ENCODE measurements at regions not wholly inside any gene's neighbourhood (a gene's known extent, or its start where the extent isn't known, plus 50 kb on each side); places are given as distances from the start of the nearest gene placed in this dataset.

- H3K27me3 ChIP-seq = no peaks in the 10 kb centered on the region
- no peaks in the 10 kb centered on the region for H3K9me3 ChIP-seq (ENCODE audit: low read depth)
- no peak overlapping the region for H3K4me3 ChIP-seq
- no peak overlapping the region for H3K27ac ChIP-seq
- H2AFZ ChIP-seq = no peak overlapping the region
- 90% methylated on average over 1 of the region's 1 CpG for WGBS (ENCODE audit: low lambda C conversion rate, missing lambda C conversion rate)
- no peak overlapping the region for H3K4me2 ChIP-seq
- DNase-seq (ENCODE audit: low spot score) = no peak
- no peaks in the 10 kb centered on the region for H3K9me2 ChIP-seq (replicated peaks; ENCODE audit: insufficient read depth)
- H3K79me2 ChIP-seq = no peaks in the 10 kb centered on the region
- no peaks in the 10 kb centered on the region for H3K4me1 ChIP-seq (ENCODE audit: insufficient read depth)
- TF ChIP-seq EZH2 (IDR thresholded peaks at IDR 0.05; ENCODE audit: borderline replicate concordance) (no peak), EZH2phosphoT487 (IDR thresholded peaks at IDR 0.05; ENCODE audit: low read depth, severe bottlenecking, unreplicated experiment) (no peak)
- TF ChIP-seq, protein P1, sequence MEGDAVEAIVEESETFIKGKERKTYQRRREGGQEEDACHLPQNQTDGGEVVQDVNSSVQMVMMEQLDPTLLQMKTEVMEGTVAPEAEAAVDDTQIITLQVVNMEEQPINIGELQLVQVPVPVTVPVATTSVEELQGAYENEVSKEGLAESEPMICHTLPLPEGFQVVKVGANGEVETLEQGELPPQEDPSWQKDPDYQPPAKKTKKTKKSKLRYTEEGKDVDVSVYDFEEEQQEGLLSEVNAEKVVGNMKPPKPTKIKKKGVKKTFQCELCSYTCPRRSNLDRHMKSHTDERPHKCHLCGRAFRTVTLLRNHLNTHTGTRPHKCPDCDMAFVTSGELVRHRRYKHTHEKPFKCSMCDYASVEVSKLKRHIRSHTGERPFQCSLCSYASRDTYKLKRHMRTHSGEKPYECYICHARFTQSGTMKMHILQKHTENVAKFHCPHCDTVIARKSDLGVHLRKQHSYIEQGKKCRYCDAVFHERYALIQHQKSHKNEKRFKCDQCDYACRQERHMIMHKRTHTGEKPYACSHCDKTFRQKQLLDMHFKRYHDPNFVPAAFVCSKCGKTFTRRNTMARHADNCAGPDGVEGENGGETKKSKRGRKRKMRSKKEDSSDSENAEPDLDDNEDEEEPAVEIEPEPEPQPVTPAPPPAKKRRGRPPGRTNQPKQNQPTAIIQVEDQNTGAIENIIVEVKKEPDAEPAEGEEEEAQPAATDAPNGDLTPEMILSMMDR (IDR thresholded peaks at IDR 0.05; ENCODE audit: poor library complexity) = no peak
- no peaks in the 10 kb centered on the region for H4K20me1 ChIP-seq (ENCODE audit: insufficient read depth, poor library complexity, severe bottlenecking)
- no peaks in the 10 kb centered on the region for H3K36me3 ChIP-seq (replicated peaks; ENCODE audit: insufficient read depth, low read depth)
Measured at GRCh38 chr10:106424981-106425380, 739.5 kb downstream of the SORCS1 start.

- no peak overlapping the region for H3K4me2 ChIP-seq
- H3K36me3 ChIP-seq (replicated peaks; ENCODE audit: insufficient read depth, low read depth) = no peaks in the 10 kb centered on the region
- TF ChIP-seq, protein P1 (IDR thresholded peaks at IDR 0.05; ENCODE audit: poor library complexity) = no peak
- TF ChIP-seq EZH2 (IDR thresholded peaks at IDR 0.05; ENCODE audit: borderline replicate concordance) (no peak), EZH2phosphoT487 (IDR thresholded peaks at IDR 0.05; ENCODE audit: low read depth, severe bottlenecking, unreplicated experiment) (no peak)
- H3K4me1 ChIP-seq (ENCODE audit: insufficient read depth) = no peaks in the 10 kb centered on the region
- no peak overlapping the region for H3K27ac ChIP-seq
- no peaks in the 10 kb centered on the region for H3K79me2 ChIP-seq
- H3K9me3 ChIP-seq (ENCODE audit: low read depth) = no peaks in the 10 kb centered on the region
- H3K4me3 ChIP-seq = no peak overlapping the region
- no peak overlapping the region for H2AFZ ChIP-seq
- no peaks in the 10 kb centered on the region for H3K27me3 ChIP-seq
- DNase-seq (ENCODE audit: low spot score) = no peak
- H3K9me2 ChIP-seq (replicated peaks; ENCODE audit: insufficient read depth) = no peaks in the 10 kb centered on the region
- WGBS (ENCODE audit: low lambda C conversion rate, missing lambda C conversion rate) = 95% methylated on average over 2 of the region's 2 CpGs
- no peaks in the 10 kb centered on the region for H4K20me1 ChIP-seq (ENCODE audit: insufficient read depth, poor library complexity, severe bottlenecking)
Measured at GRCh38 chr10:106424054-106424453, 740.5 kb downstream of the SORCS1 start.

DNA sequence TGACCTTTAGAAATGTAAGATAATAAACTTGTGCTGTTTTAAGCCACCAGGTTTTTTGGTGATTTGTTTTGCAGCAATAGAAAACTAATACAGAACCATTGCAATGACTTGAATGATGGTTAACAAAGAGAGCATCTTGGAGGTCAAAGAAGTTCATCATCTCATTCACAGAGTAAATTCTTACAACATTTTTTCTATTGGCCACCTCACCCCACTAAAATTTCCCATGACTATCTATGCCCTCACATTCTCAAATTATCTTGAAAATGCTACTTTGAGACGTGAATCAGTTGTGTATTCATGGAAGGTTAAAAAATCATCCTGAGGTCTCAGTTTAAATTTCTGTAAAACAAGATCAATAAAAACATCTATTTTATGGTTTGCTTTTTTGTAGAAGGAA, 754.2 kb downstream of the SORCS1 start:
- DNase-seq (ENCODE audit: low spot score) = no peak
- Histone ChIP-seq H3K27ac (no peak overlapping the region), H3K36me3 (replicated peaks; ENCODE audit: insufficient read depth, low read depth) (no peaks in the 10 kb centered on the region), H3K27me3 (no peaks in the 10 kb centered on the region), H3K4me2 (no peak overlapping the region), H4K20me1 (ENCODE audit: insufficient read depth, poor library complexity, severe bottlenecking) (no peaks in the 10 kb centered on the region), H3K4me1 (ENCODE audit: insufficient read depth) (no peaks in the 10 kb centered on the region), H3K9me3 (ENCODE audit: low read depth) (no peaks in the 10 kb centered on the region), H3K9me2 (replicated peaks; ENCODE audit: insufficient read depth) (no peaks in the 10 kb centered on the region), H3K79me2 (no peaks in the 10 kb centered on the region), H3K4me3 (no peak overlapping the region), H2AFZ (no peak overlapping the region)
- 78% methylated on average over 1 of the region's 1 CpG for WGBS (ENCODE audit: low lambda C conversion rate, missing lambda C conversion rate)
- TF ChIP-seq EZH2phosphoT487 (IDR thresholded peaks at IDR 0.05; ENCODE audit: low read depth, severe bottlenecking, unreplicated experiment) (no peak), EZH2 (IDR thresholded peaks at IDR 0.05; ENCODE audit: borderline replicate concordance) (no peak)
- TF ChIP-seq, protein P1 (IDR thresholded peaks at IDR 0.05; ENCODE audit: poor library complexity) = no peak

GRCh38 chr10:106405141-106405540, 759.4 kb downstream of the SORCS1 start:
- Histone ChIP-seq H2AFZ (no peak overlapping the region), H3K4me3 (no peak overlapping the region)

More at GRCh38 chr10:106405141-106405540, 759.4 kb downstream of the SORCS1 start:
- Histone ChIP-seq H3K4me1 (ENCODE audit: insufficient read depth) (no peaks in the 10 kb centered on the region), H3K9me2 (replicated peaks; ENCODE audit: insufficient read depth) (no peaks in the 10 kb centered on the region), H3K4me2 (no peak overlapping the region), H4K20me1 (ENCODE audit: insufficient read depth, poor library complexity, severe bottlenecking) (no peaks in the 10 kb centered on the region), H3K79me2 (no peaks in the 10 kb centered on the region), H3K27me3 (no peaks in the 10 kb centered on the region), H3K36me3 (replicated peaks; ENCODE audit: insufficient read depth, low read depth) (no peaks in the 10 kb centered on the region), H3K27ac (no peak overlapping the region), H3K9me3 (ENCODE audit: low read depth) (no peaks in the 10 kb centered on the region)
- no peak for TF ChIP-seq EZH2phosphoT487 (IDR thresholded peaks at IDR 0.05; ENCODE audit: low read depth, severe bottlenecking, unreplicated experiment)
- TF ChIP-seq, protein P1 (IDR thresholded peaks at IDR 0.05; ENCODE audit: poor library complexity) = no peak
- TF ChIP-seq EZH2 (IDR thresholded peaks at IDR 0.05; ENCODE audit: borderline replicate concordance) = no peak
- 78% methylated on average over 4 of the region's 4 CpGs for WGBS (ENCODE audit: low lambda C conversion rate, missing lambda C conversion rate)
- no peak for DNase-seq (ENCODE audit: low spot score)
